AG09309 (cell line): ENCODE measurements at regions not wholly inside any gene's neighbourhood (a gene's known extent, or its start where the extent isn't known, plus 50 kb on each side); places are given as distances from the start of the nearest gene placed in this dataset.

Experiments used
- DNase-seq: peaks from one replicate; pipeline ENCODE4 v3.0.0-alpha.2; 2010; ENCODE audit warnings: low read depth
- H3K4me3 ChIP-seq: 2 replicates; pipeline ENCODE4 v1.5.1; 2011; ENCODE audit warnings: mild to moderate bottlenecking, low read depth, low read length, moderate library complexity; ENCODE audit not compliant: control insufficient read depth
- TF ChIP-seq, protein P1 (sequence below): IDR thresholded peaks from 2 replicates; pipeline ENCODE4 v1.5.1; 2011; ENCODE audit warnings: mild to moderate bottlenecking, low read depth, low read length, inconsistent platforms; ENCODE audit not compliant: insufficient read depth, control insufficient read depth; ENCODE audit errors: missing control alignments

DNA sequence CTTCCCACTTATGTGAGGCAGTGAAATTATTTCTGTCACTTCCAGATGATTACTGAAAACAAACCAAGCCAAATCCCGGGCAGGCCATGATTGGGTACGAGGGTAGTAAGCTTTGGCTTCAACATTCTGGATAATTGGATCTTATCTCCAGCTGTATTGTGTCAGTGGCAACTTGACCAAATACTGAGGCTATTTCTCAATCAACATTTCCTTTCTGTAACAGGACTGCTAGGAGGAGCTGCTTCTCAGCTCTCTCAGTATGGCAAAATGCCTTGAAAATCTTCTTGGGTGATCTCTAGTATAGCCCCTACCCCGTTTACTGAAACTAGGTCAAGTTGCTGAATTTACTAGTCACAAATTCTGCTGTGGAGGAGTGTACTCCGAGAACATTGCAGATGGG lies 169.3 kb upstream of the FRMPD4 start:
- TF ChIP-seq, protein P1, sequence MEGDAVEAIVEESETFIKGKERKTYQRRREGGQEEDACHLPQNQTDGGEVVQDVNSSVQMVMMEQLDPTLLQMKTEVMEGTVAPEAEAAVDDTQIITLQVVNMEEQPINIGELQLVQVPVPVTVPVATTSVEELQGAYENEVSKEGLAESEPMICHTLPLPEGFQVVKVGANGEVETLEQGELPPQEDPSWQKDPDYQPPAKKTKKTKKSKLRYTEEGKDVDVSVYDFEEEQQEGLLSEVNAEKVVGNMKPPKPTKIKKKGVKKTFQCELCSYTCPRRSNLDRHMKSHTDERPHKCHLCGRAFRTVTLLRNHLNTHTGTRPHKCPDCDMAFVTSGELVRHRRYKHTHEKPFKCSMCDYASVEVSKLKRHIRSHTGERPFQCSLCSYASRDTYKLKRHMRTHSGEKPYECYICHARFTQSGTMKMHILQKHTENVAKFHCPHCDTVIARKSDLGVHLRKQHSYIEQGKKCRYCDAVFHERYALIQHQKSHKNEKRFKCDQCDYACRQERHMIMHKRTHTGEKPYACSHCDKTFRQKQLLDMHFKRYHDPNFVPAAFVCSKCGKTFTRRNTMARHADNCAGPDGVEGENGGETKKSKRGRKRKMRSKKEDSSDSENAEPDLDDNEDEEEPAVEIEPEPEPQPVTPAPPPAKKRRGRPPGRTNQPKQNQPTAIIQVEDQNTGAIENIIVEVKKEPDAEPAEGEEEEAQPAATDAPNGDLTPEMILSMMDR, result no peak
- no peak overlapping the region for H3K4me3 ChIP-seq
- DNase-seq, result no peak

DNA sequence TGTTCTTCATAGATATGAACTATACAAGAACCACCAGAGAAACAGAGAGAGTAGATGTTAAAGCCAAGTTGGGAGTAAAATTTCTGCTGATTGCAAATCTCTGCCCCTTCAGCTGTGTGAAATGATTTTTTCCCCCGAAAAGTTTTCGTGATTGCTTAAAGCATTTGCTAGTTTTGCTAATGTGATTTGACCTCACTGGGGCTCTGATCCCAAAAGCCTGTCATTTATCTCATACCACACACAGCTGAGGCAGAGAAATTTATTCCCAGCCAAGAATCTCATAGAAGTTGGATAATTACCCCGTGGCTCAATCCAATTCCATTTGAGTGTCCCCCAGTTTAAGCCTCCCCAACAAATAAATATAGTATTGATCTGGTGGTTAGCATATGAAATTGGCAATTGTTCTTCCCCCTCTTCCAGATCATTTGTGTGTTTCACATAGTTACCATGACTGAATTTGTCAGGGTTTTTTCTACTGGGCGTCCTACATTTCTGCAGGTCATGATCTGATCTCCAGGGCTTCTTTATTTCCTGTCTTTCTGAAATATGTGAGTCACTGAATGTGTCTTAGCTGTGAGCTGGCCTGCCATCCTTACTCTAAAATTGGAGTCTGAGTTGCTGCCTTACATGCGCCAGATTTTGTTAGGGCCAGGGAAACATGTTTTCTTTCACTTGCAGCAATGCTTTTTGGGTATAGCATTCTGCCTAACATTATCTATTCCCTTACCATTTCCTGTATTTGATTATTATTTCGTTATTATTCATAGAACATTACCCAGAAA lies 167.5 kb upstream of the FRMPD4 start:
- TF ChIP-seq, protein P1, result no peak
- no peak overlapping the region for H3K4me3 ChIP-seq
- no peak for DNase-seq

DNA sequence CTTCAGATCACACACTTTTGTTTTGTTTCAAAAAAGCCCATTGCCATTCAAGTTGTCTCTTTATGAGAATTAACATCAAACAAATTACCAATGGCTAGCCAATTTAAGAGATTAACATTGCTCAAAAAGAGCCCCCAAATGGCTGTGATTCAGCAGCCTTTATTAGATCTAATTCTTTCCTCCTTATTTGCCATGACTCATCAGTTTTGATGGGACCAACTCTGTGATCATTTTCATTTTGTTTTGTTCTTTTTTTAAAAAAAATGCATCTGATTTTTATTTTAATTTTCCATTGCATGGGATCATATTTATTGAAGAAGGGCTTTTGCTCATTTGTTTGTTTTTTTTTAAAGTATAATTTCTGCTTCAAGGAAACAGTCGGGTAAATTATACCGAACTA lies 161.6 kb upstream of the FRMPD4 start:
- TF ChIP-seq, protein P1, result no peak
- no peak overlapping the region for H3K4me3 ChIP-seq
- DNase-seq, result no peak

DNA sequence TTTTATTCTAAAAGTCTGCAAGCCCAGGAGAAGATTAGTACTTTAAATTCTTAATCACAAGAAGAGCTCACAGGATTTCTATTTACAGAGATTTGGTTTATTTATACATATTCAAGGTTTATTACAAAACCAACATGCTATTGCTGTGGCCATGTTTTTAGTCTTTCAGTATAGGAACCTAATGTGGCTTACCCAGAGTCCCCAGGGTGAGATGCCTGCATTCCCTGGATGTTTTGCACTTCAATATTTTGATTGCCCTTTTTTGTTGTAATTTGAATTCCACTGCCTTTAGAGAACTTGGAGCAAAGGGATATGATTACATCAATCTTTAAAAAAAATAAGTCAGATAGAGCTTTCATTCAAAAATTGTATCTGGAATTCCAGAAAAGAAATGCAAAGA lies 146.0 kb upstream of the FRMPD4 start:
- H3K4me3 ChIP-seq, result no peak overlapping the region
- no peak for DNase-seq
- TF ChIP-seq, protein P1, result no peak

DNA sequence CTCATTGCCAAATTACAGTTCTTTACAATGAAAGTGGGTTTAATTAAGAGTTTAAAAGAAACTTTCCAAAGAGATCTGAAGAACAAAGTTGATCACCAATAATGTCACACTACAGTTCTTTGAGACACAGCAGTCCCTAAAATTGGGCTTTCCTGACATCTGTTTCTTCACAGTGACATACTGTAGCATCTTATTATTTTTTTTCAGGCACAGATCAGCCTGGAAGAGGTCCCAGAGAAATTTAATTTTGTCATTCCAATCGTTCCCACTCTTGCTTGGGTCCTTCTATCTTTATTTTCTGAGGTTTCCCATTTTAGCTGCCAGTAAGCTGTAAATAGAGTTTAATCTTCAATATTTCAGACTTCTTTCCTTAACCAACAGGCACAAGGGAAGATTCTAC lies 143.1 kb upstream of the FRMPD4 start:
- no peak for DNase-seq
- H3K4me3 ChIP-seq, result no peak overlapping the region
- TF ChIP-seq, protein P1, result no peak

DNA sequence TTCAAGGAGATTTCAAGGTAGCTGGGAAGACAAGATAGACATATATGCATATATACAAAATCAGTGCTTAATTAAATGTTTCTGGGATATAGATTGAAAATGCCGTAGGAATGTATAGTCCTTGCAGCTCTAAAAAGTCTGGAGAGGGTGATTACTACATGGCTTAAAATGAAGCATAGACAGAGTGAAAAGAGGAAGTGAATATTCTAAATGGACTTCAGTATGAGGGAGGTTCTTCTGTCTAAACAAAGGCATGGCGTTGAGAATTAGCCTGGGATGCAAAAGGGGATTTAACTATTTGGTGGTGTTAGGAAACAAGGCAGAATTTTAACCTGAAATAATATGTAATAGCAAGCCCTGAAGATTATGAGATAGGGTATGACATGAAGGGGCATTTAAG lies 141.5 kb upstream of the FRMPD4 start:
- H3K4me3 ChIP-seq, result no peak overlapping the region
- TF ChIP-seq, protein P1, result no peak
- DNase-seq, result no peak
